ENCODE measurements at regions not wholly inside any gene's neighbourhood (a gene's known extent, or its start where the extent isn't known, plus 50 kb on each side); places are given as distances from the start of the nearest gene placed in this dataset.

GRCh38 chr20:52295556-52295955 lies 104.0 kb upstream of the ZFP64 start:
- intact Hi-C loops (cut with micrococcal nuclease; ENCODE audit: unreplicated experiment) = no loop called here
- no peaks in the 10 kb centered on the region for H3K36me3 ChIP-seq (ENCODE audit: insufficient read depth, low read length)
- H3K79me2 ChIP-seq (ENCODE audit: insufficient read depth, low read depth, low read length) = no peaks in the 10 kb centered on the region
- DNase-seq (ENCODE audit: low spot score) = no peak
- H3K9me3 ChIP-seq (ENCODE audit: low read length) = no peaks in the 10 kb centered on the region
- ChIA-PET CTCF (ENCODE audit: unreplicated experiment) (no interaction called here), POLR2A (interaction anchor here (0.6 to 1.1 kb wide), 3 partner anchors 16 to 631 kb away, joined by 3 to 5 read pairs (median 3); no protein-coding TSS in a partner anchor)
- H3K4me2 ChIP-seq (ENCODE audit: low read length) = no peak overlapping the region
- H3K4me1 ChIP-seq (ENCODE audit: insufficient read depth, low read length, poor library complexity, severe bottlenecking) = no peaks in the 10 kb centered on the region
- H3K27ac ChIP-seq (ENCODE audit: low read depth, low read length, poor library complexity, severe bottlenecking) = no peak overlapping the region
- TF ChIP-seq, protein P1, sequence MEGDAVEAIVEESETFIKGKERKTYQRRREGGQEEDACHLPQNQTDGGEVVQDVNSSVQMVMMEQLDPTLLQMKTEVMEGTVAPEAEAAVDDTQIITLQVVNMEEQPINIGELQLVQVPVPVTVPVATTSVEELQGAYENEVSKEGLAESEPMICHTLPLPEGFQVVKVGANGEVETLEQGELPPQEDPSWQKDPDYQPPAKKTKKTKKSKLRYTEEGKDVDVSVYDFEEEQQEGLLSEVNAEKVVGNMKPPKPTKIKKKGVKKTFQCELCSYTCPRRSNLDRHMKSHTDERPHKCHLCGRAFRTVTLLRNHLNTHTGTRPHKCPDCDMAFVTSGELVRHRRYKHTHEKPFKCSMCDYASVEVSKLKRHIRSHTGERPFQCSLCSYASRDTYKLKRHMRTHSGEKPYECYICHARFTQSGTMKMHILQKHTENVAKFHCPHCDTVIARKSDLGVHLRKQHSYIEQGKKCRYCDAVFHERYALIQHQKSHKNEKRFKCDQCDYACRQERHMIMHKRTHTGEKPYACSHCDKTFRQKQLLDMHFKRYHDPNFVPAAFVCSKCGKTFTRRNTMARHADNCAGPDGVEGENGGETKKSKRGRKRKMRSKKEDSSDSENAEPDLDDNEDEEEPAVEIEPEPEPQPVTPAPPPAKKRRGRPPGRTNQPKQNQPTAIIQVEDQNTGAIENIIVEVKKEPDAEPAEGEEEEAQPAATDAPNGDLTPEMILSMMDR (conservative IDR thresholded peaks at IDR 0.05; ENCODE audit: low read length) = no peak
- TF ChIP-seq EZH2phosphoT487 (IDR thresholded peaks at IDR 0.05; ENCODE audit: borderline replicate concordance, low read depth, low read length) = no peak
- H3K9me2 ChIP-seq (ENCODE audit: insufficient read depth, low read length) = no peaks in the 10 kb centered on the region
- no peak overlapping the region for H3K4me3 ChIP-seq (ENCODE audit: low read depth, low read length, poor library complexity, severe bottlenecking)
- no peak overlapping the region for H2AFZ ChIP-seq (ENCODE audit: low read length)
- H4K20me1 ChIP-seq (ENCODE audit: insufficient read depth, low read length) = no peaks in the 10 kb centered on the region
- no TSS peak for BruUV-seq (replicated peaks)

GRCh38 chr20:52294106-52294628 lies 102.6 kb upstream of the ZFP64 start:
- no peak for TF ChIP-seq EZH2phosphoT487 (IDR thresholded peaks at IDR 0.05; ENCODE audit: borderline replicate concordance, low read depth, low read length)
- TF ChIP-seq, protein P1 (conservative IDR thresholded peaks at IDR 0.05; ENCODE audit: low read length) = no peak
- DNase-seq (ENCODE audit: low spot score) = no peak
- Histone ChIP-seq H3K27ac (ENCODE audit: low read depth, low read length, poor library complexity, severe bottlenecking) (no peak overlapping the region), H3K4me1 (ENCODE audit: insufficient read depth, low read length, poor library complexity, severe bottlenecking) (no peaks in the 10 kb centered on the region), H3K9me3 (ENCODE audit: low read length) (no peaks in the 10 kb centered on the region), H3K9me2 (ENCODE audit: insufficient read depth, low read length) (no peaks in the 10 kb centered on the region), H2AFZ (ENCODE audit: low read length) (no peak overlapping the region), H3K79me2 (ENCODE audit: insufficient read depth, low read depth, low read length) (no peaks in the 10 kb centered on the region), H3K4me3 (ENCODE audit: low read depth, low read length, poor library complexity, severe bottlenecking) (no peak overlapping the region), H4K20me1 (ENCODE audit: insufficient read depth, low read length) (no peaks in the 10 kb centered on the region), H3K36me3 (ENCODE audit: insufficient read depth, low read length) (no peaks in the 10 kb centered on the region), H3K4me2 (ENCODE audit: low read length) (no peak overlapping the region)
- ChIA-PET POLR2A (no interaction called here), CTCF (ENCODE audit: unreplicated experiment) (no interaction called here)
- intact Hi-C loops (cut with micrococcal nuclease; ENCODE audit: unreplicated experiment) = no loop called here
- no TSS peak for BruUV-seq (replicated peaks)

GRCh38 chr20:52291109-52291508 lies 99.5 kb upstream of the ZFP64 start:
- no peak overlapping the region for H3K4me3 ChIP-seq (ENCODE audit: low read depth, low read length, poor library complexity, severe bottlenecking)
- H3K27ac ChIP-seq (ENCODE audit: low read depth, low read length, poor library complexity, severe bottlenecking) = no peak overlapping the region
- H2AFZ ChIP-seq (ENCODE audit: low read length) = no peak overlapping the region
- H4K20me1 ChIP-seq (ENCODE audit: insufficient read depth, low read length) = no peaks in the 10 kb centered on the region
- H3K4me2 ChIP-seq (ENCODE audit: low read length) = no peak overlapping the region
- H3K79me2 ChIP-seq (ENCODE audit: insufficient read depth, low read depth, low read length) = no peaks in the 10 kb centered on the region
- DNase-seq (ENCODE audit: low spot score) = no peak
- no peaks in the 10 kb centered on the region for H3K9me2 ChIP-seq (ENCODE audit: insufficient read depth, low read length)
- POLR2A ChIA-PET = no interaction called here
- BruUV-seq (replicated peaks) = no TSS peak
- H3K9me3 ChIP-seq (ENCODE audit: low read length) = no peaks in the 10 kb centered on the region
- intact Hi-C loops (cut with micrococcal nuclease; ENCODE audit: unreplicated experiment) = no loop called here
- H3K36me3 ChIP-seq (ENCODE audit: insufficient read depth, low read length) = no peaks in the 10 kb centered on the region
- CTCF ChIA-PET (ENCODE audit: unreplicated experiment) = no interaction called here
- no peaks in the 10 kb centered on the region for H3K4me1 ChIP-seq (ENCODE audit: insufficient read depth, low read length, poor library complexity, severe bottlenecking)
- TF ChIP-seq, protein P1 (conservative IDR thresholded peaks at IDR 0.05; ENCODE audit: low read length) = no peak
- no peak for TF ChIP-seq EZH2phosphoT487 (IDR thresholded peaks at IDR 0.05; ENCODE audit: borderline replicate concordance, low read depth, low read length)
